ENCODE measurements at regions not wholly inside any gene's neighbourhood (a gene's known extent, or its start where the extent isn't known, plus 50 kb on each side); places are given as distances from the start of the nearest gene placed in this dataset.

GRCh38 chr15:93563218-93563617 is 474.2 kb upstream of the RGMA start:
- ChIA-PET POLR2A (no interaction called here), CTCF (interaction anchor here (1.0 kb wide), 1 partner anchor 15 kb away, joined by 3 read pairs; no protein-coding TSS in a partner anchor)
- TF ChIP-seq CTCF (IDR thresholded peaks at IDR 0.05; ENCODE audit: control extremely low read depth, extremely low read depth, low read depth, missing control alignments), result no peak
- DNase-seq (ENCODE audit: extremely low spot score), result no peak

- no peak for TF ChIP-seq CTCF (IDR thresholded peaks at IDR 0.05; ENCODE audit: control extremely low read depth, extremely low read depth, low read depth, missing control alignments)
- no peak for DNase-seq (ENCODE audit: extremely low spot score)
- ChIA-PET CTCF (interaction anchor here (0.8 kb wide), 1 partner anchor 38 kb away, joined by 3 read pairs; no protein-coding TSS in a partner anchor), POLR2A (no interaction called here)
These were observed 473.5 kb upstream of the RGMA start for GRCh38 chr15:93562395-93563123.

GRCh38 chr15:93557696-93558095 is 468.7 kb upstream of the RGMA start:
- CTCF ChIA-PET, result no interaction called here

GRCh38 chr15:93553167-93553935 is 464.3 kb upstream of the RGMA start:
- no peak for TF ChIP-seq CTCF (IDR thresholded peaks at IDR 0.05; ENCODE audit: control extremely low read depth, extremely low read depth, low read depth, missing control alignments)
- POLR2A ChIA-PET, result no interaction called here
- DNase-seq (ENCODE audit: extremely low spot score), result no peak
- CTCF ChIA-PET, result interaction anchor here (1.3 kb wide), 1 partner anchor 11 kb away, joined by 4 read pairs; no protein-coding TSS in a partner anchor

More at GRCh38 chr15:93557696-93558095, 468.7 kb upstream of the RGMA start:
- no peak for TF ChIP-seq CTCF (IDR thresholded peaks at IDR 0.05; ENCODE audit: control extremely low read depth, extremely low read depth, low read depth, missing control alignments)
- POLR2A ChIA-PET, result no interaction called here
- no peak for DNase-seq (ENCODE audit: extremely low spot score)

GRCh38 chr15:93543093-93543492 is 454.1 kb upstream of the RGMA start:
- DNase-seq (ENCODE audit: extremely low spot score), result no peak
- ChIA-PET CTCF (no interaction called here), POLR2A (no interaction called here)
- TF ChIP-seq CTCF (IDR thresholded peaks at IDR 0.05; ENCODE audit: control extremely low read depth, extremely low read depth, low read depth, missing control alignments), result no peak

GRCh38 chr15:93527374-93528050 is 438.5 kb upstream of the RGMA start:
- POLR2A ChIA-PET, result no interaction called here
- CTCF ChIA-PET, result interaction anchor here (0.9 kb wide), 1 partner anchor 27 kb away, joined by 3 read pairs; no protein-coding TSS in a partner anchor
- no peak for DNase-seq (ENCODE audit: extremely low spot score)
- TF ChIP-seq CTCF (IDR thresholded peaks at IDR 0.05; ENCODE audit: control extremely low read depth, extremely low read depth, low read depth, missing control alignments), result no peak

Measured in GM10248 (cell line).